Fibroblast of skin of left biceps (primary cell): ENCODE measurements at regions not wholly inside any gene's neighbourhood (a gene's known extent, or its start where the extent isn't known, plus 50 kb on each side); places are given as distances from the start of the nearest gene placed in this dataset.
A peak's percentile ranks its signal among the peaks of the same experiment; 100 is the strongest.
"Not testable (repeated sequence)": the region's sequence is repeated elsewhere in the genome, so short reads cannot be mapped to it uniquely, and the experiment has no call there.

ENCODE experiments used
- DNase-seq, 2 experiments: peaks; one replicate each; pipeline ENCODE4 v3.0.0-alpha.2; 2013; ENCODE audit warnings: low read depth in 2 of 2

DNA sequence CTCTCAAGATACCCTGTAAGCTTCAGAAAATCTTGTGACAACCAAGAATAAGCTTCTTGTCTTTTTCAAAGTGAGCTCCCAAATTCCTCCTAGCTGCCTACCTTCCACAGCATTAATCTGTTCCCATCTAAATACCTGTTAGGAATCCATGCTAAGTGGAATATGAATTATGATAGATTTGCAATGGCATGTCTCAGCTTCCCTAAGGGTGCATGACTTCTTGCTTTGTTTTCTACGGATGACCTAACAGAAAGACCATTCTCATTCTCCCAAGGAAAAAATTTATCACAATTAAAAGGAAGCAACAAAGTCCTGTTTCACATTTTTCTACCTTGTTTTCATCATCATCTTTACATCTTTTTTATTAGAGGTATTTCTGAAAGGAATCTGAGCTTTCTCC is 532.7 kb downstream of the GRXCR1 start:
- no peak for DNase-seq

DNA sequence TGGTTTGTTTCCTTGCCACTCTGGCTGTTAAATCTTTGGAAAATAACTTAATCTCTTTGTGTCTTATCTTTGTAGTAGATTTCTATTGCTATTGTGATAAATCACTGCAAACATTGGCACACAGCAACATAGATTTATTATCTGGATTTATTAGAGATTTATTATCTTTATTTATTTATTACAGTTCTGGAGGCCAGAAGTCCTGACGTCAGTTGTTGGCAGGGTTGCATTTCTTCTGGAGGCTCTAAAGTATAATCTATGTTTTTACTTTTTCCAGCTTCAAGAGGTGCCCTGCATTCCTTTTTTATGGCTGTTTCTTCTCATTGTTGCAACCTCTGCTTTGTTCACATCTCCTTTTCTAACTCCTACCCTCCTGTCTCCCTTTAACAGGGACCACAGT is 542.8 kb downstream of the GRXCR1 start:
- DNase-seq, result no peak

DNA sequence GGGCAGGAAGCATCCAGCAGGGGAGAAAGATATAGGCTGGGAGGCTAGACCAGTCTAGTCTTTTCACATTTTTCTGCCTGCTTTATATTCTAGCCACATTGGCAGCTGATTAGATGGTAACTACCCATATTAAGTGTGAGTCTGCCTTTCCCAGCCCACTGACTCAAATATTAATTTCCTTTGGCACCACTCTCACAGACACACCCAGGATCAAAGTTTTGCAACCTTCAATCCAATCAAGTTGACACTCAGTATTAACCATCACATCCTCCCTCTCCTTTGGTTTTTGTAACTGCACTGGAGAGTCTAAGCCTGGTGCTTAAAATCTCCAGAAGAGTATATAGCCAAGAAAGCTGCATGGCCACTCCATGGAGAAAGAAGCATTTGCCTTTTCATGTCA is 560.4 kb downstream of the GRXCR1 start:
- no peak for DNase-seq

DNA sequence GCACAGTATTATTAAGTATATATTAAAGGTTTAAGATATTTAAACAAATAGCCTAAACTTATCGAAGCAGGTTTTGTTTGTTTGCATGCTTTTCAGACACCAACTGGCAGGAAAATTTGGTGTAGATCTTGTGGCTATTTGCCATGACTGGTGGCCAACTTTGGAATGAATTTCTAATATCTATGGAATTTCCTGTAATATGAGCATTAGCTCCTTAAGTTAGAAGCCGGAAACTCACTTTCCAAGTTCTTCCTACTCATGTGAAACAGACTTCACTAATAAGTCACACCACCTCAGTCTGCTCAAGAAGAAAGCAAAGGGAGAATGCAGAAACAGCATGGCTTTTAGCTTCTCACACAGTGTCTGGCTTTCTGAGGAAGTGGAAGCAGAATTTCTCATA is 563.9 kb downstream of the GRXCR1 start:
- peak; percentile 64 to 74 for DNase-seq

DNA sequence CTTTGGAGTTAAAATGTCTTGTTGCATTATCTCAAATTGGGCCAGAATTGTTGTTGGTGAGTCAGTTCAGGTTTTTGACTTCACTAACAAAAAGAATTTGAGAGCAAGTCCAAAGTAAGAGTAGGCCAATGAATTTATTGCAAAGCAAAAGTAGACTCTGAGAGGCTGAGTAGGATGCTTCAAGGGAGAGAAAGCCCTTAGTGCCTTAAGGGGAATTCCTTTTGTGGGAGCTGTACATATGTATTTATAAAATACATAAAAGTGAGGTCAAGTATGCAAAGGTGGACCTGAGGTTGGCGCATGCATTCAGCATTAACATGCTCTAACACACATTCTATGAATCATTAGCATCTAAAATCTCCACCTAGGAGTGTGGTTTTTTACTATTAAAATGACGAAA is 565.4 kb downstream of the GRXCR1 start:
- DNase-seq, result no peak

DNA sequence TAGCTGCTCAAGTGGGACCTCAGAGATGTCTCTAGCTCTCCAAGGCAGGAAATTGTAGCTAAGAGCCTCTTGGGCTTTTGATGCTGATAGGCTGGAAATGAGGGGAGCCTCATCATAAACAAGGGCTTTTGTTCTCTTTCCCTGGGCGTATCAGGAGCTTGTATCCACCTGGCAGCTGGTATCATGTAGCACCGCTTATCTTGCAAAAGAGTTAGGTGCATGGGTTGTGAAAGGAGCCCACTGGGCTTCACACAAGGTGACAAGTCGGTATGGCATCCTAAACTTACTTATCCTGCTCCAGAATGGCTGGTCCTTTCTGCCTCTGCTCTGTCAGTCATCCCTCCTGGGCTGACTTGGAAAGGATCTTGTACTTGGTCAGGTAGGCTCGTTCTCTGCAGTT is 565.8 kb downstream of the GRXCR1 start:
- no peak for DNase-seq

DNA sequence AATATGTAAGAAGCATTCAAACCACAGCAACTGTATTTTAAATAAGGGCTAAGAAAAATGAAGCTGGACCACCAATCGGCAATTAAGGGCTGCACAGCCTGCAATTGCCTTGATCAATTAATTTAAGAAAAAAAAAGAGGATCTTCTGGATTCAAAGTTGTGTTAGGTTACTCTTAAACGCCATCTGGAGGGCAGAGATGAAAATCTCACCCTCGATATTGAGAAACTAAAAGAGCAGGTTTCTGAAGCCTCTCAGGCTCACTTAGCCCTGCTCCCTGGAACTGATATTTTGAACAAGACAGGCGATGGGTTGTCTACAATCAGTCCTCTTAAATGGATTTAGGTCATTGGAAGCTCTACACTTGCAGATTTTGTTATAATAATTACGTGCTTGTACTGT is 579.4 kb downstream of the GRXCR1 start:
- DNase-seq, result no peak

DNA sequence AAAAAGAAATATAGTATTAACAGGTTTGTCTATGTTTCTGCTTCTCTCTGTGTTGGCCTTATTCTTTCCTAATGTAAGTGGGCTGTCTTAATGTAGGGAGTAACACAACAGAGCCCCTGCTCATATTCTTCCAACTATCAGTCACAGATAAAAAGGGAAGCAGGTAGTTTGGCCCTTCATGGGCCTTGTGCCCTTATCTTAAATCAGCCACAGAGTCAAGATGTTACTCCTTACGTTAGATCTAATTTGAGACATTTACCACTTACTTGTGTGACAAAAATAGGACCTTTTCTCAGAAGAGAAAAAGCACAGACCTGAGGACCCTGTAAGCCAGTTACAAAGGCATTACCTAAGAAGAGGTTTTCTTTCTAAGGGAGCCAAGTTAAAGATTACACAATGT is 589.0 kb downstream of the GRXCR1 start:
- DNase-seq, result no peak

DNA sequence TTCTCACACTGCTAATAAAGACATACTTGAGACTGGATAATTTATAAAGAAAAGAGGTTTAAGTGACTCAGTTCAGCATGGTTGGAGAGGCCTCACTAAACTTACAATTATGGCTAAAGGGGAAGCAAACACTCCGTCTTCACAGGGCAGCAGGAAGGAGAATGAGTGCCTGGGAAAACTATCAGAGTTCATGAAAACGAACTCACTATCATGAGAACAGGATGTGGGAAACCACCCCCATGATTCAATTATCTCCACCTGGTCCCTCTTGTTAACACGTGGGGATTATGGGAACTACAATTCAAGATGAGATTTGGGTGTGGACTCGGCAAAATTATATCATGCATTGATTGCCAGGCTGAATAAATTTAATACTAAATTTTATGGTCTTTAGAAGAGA is 592.7 kb downstream of the GRXCR1 start:
- no peak for DNase-seq

DNA sequence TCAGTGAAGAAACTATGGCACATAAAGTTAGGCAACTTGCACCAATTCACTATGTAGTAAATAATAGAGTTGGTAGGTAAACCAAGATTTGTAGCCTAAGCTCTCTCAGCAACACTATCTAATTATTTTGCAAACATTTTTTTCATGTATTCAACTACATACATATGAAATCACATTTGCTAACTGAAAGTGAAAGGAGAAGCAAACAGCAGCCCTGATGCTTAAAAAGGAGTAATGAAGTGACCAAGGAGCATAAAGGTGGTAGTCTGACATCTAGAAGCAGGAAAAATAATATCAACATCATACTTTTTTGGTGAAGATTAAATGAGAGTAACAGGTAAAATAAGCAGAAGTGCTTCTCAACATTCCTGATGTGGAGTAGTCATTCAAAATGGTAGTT is 603.7 kb downstream of the GRXCR1 start:
- DNase-seq, result no peak

DNA sequence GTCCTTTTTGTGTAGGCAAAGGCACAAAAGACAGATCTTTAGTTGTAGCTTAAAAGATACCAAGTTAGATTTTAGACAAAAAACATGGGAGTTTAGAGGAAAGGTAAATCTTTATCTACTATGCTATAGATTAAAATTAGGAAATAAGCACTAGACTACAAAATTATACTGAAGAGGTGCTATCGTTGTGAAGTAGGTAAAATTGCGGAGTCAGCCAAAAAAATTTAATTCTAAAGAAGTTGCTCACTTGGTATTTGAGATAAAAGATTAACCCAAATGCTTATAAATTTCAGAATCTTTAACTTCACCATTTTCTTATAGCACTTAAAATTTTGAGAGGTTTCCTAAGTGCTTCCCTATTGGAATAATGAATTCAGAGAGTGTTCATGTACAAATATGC is 604.1 kb downstream of the GRXCR1 start:
- no peak for DNase-seq

DNA sequence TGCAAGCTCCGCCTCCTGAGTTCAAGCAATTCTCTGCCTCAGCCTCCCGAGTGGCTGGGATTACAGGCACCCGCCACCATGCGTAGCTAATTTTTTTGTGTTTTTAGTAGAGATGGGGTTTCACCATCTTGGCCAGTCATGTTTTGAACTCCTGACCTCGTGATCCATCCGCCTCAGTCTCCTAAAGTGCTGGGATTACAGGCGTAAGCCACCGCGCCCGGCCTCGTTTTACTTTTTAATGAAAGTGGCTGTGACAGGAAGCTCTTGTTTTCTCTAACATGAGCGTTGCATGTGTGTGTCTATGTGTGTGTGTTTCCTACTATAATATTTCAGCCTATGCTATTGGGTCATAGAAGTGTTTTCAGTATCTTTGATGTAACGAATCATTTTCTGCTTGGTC is 613.3 kb downstream of the GRXCR1 start:
- DNase-seq, result not testable (repeated sequence)

DNA sequence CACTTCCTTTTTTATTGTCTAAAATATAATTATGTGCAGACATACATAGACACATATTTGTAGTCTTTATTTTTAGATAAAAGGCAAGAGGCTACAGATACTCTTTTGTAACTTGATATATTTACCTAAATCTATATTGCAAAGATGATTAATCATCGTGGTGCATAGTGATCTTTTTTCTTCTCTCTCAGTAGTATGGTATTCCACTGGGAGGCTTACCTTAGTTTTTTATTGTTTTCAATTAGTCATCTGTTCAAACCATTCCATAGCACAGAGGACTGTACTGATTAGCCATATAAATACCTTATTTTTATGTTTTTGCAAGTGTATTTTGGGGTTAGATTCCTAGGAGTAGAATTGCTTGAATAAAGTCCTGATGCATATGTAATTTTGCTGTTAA is 619.7 kb downstream of the GRXCR1 start:
- no peak for DNase-seq

DNA sequence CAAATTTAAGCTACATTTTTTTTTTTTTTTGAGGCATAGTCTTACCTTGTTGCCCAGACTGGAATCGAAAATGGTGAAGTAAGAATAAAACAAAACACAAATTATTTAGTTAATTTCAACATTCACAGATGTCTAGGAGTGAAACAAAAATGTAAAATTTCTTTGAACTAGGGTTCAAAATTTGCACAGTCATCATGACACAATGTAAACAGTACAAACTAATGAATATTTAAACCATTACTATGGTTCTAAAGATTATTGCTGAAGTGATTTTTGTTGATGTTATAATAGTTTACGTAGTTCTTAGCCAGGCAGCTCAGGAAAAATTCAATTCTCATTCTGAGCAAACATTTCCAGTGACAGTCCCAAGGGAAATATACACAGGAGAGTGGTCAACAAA is 633.1 kb downstream of the GRXCR1 start:
- no peak for DNase-seq

DNA sequence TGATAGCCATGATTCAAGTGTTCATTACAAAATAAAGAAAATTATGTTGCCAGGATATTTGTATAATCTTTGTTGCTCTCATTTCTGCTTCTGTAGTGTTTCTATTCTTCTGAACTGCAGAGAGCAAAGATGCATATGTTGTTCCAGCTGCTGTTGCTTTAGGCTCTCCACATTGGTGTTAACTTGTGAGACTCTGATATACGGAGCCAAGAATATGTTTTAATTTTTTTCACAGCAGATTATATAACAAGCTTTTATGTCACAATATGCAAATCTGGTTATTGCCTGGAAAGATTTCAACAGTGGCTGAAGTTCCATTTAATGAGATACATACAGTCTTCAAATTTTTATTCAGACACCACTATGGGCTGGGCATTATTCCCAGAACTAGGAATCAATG is 655.0 kb downstream of the GRXCR1 start:
- no peak for DNase-seq

DNA sequence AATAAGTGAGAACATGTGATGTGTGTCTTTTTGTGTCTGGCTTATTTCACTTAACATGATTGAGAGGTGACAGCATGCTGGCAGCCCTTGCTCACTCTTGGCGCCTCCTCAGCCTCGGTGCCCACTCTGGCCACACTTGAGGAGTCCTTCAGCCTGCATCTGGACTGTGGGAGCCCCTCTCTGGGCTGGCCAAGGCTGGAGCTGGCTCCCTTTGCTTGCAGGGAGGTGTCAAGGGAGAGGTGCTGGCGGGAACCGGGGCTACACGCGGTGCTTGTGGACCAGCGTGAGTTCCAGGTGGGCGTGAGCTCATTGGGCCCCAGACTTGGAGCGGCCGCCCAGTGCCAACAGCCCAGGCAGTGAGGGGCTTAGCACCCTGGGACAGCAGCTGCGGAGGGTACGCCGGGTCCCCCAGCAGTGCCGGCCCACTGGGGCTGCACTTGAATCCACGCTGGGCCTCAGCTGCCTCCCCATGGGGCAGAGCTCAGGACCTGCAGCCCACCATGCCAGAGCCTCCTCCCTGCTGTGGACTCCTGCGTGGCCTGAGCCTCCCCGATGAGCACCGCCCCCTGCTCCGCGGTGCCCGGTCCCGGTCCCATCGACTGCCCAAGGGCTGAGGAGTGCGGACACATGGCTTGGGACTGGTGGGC is 658.6 kb downstream of the GRXCR1 start:
- no peak for DNase-seq

DNA sequence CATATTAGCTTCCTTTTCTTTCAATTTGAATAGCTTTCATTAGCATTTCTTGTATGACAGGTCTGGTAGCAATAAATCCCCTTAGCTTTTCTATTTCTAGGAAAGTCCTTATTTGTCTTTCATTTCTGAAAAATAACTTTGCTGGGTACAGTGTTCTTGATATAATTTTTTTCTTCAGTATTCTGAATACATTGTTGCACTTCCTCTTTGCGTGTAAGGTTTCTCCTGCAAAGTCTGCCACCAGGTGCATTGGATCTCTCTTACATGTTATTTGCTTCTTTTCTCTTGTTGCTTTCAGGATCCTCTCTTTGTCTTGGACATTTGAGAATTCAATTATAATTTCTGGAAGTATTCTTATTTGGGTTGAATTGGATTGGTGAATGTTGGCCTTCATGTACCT is 663.7 kb downstream of the GRXCR1 start:
- no peak for DNase-seq

DNA sequence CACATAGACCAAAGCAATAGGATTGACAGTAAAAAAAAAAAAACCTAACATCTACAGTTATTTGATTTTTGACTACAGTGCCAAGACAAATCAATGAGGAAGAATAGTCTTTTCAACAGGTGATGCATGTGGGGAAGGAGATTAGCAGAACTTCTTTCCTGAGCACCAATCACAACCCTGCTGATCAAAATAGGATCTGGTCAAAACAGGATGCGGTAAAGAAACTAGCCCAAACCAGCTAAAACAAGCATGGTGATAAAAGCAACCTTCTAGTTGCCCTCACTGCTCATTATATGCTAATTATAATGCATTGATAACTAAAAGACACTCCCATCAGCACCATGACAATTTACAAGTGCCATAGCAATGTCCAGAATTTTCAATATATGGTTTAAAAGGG is 667.5 kb downstream of the GRXCR1 start:
- no peak for DNase-seq

DNA sequence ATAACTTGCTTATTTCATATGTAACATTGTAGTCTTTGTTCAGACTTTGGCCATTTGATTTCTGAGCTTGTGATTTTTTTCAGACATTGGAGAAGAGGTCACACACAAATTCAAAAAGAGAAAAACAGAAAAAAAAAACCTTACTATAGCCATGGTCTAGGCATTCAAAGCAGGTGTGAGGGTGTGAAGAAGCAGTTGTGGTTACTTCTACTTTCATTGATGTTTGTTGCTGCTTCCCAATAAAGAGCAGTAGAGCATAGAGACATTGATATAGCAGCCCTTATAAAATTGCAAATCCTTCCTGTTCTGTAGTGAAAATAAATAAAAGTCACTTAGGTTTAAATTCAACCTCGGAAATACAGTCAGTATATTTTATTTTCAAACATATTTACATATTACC is 671.6 kb downstream of the GRXCR1 start:
- DNase-seq, result no peak

DNA sequence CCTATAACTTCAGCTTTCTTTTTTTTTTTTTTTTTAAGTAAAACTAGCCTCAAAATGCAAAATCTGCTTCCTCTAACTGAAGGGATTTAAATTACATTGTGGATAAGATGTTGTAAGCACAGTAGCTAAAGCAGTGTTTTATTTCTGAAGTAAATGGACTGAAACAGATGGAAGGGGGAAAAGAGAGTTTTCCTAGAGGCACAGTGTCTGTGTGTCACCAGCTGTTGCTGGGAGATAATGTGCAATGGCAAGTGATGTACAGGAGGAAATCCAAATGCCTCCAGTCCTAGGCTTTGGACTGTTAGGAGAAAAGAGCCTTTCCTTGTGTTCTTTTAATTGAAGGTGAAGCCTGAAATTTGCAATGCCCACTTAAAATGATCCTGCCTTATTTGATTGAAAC is 672.1 kb downstream of the GRXCR1 start:
- DNase-seq, result no peak

DNA sequence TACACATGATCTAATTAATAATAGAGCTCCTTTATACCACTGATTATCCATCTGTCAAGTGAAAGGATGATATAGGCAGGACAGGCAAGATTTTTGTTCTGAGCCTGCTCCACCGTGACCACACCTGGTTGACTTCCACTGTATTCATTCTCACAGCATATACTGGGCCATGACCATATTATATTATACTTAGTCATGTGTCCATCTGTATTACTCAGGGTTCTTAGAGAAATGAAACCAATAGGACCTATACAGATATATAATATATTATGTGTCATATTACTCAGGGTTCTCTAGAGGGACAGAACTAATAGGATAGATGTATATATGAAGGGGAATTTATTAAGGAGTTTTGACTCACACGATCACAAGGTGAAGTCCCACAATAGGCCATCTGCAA is 675.1 kb downstream of the GRXCR1 start:
- DNase-seq, result no peak

DNA sequence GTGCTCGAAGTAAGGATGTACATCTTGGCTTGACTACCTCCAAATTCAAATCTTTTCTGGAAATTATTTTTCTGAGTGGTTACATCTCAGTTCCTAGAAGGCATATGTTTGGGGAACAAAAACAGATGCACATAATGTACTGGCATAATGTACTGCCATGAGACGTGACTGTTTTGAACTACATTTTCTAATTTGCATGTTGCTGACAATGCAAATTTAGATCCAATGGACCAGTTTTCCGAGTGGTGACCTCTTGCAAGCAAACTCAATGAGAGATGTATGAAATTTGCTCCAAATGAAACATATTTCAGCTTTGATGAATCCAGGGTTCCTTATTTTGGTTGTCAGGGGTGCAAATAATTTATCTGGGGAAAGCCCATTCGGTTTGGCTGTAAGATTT is 694.3 kb downstream of the GRXCR1 start:
- DNase-seq, result no peak

DNA sequence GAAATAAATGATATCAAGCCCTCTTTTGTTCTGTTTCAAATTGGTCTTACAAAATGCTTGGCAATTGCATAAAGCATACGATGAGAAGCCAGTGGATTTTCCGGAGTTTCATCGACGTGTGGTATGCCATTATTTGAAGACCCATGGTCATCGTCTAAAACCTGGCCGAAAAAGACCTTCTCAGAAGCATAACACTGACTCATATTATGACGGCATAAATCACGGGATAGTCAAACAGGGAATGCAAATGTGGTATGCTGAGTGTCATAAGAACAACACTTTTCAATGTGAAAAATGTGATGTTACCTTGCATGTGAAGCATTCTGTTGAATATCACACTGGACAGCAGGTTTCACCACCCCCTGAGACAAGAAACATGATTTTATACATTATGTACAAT is 695.2 kb downstream of the GRXCR1 start:
- DNase-seq, result no peak

DNA sequence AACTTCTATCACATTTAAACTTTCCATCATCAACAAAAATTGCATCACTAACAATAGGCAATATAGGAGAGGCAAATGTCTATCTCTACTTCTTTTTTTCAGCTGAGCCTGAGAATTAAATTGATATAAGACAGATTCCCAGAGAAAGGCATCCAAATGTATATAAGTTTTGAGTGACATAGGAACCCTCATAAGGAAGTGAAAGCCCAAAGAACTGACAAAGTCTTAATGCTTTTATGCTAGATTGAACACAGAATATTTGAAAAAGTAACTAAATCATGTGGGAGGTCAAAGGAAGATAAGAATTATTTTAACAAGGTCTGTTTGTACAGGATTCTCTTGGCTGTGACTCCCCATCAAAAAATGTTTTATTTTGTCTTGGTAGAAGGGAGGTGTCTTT is 714.9 kb downstream of the GRXCR1 start:
- no peak for DNase-seq
